Activated T-cell treated with anti-CD3 and anti-CD28 coated beads, Interleukin-2, amount 50 U/mL, for 72 hours (primary cell): ENCODE measurements at regions not wholly inside any gene's neighbourhood (a gene's known extent, or its start where the extent isn't known, plus 50 kb on each side); places are given as distances from the start of the nearest gene placed in this dataset.
"Not testable (repeated sequence)": the region's sequence is repeated elsewhere in the genome, so short reads cannot be mapped to it uniquely, and the experiment has no call there.

Source experiments
- ATAC-seq, 2 donors: fragments of 150-1000 bp; cut with Tn5 transposase; replicated peaks in 1 of 2; 2 replicates each; pipeline ENCODE4 v1.10.0; 2021; ENCODE audit warnings: moderate library complexity in 2 of 2, mild to moderate bottlenecking in 1 of 2
- DNase-seq, 2 donors: peaks; one replicate each; pipeline ENCODE4 v3.0.0; 2021 to 2022; ENCODE audit warnings: mixed read lengths in 1 of 2
- H3K27ac Mint-ChIP-seq: one replicate; pipeline ENCODE4 v1.8.0; 2022; ENCODE audit warnings: mild to moderate bottlenecking, moderate library complexity, mixed read lengths
- H3K27me3 Mint-ChIP-seq: one replicate; pipeline ENCODE4 v1.8.0; 2022; ENCODE audit warnings: low read depth, mixed read lengths
- H3K36me3 Mint-ChIP-seq, 2 donors: one replicate each; pipeline ENCODE4 v1.8.0; 2022; ENCODE audit warnings: mixed read lengths in 2 of 2, mild to moderate bottlenecking in 1 of 2; ENCODE audit not compliant: insufficient read depth in 2 of 2
- H3K4me1 Mint-ChIP-seq: one replicate; pipeline ENCODE4 v1.8.0; 2022; ENCODE audit warnings: low read depth, mixed read lengths
- H3K4me3 Mint-ChIP-seq, 2 donors: one replicate each; pipeline ENCODE4 v1.8.0; 2022; ENCODE audit warnings: mild to moderate bottlenecking in 2 of 2, mixed read lengths in 2 of 2, moderate library complexity in 2 of 2
- H3K9me3 Mint-ChIP-seq, 2 donors: one replicate each; pipeline ENCODE4 v1.8.0; 2022; ENCODE audit warnings: mixed read lengths in 2 of 2

DNA sequence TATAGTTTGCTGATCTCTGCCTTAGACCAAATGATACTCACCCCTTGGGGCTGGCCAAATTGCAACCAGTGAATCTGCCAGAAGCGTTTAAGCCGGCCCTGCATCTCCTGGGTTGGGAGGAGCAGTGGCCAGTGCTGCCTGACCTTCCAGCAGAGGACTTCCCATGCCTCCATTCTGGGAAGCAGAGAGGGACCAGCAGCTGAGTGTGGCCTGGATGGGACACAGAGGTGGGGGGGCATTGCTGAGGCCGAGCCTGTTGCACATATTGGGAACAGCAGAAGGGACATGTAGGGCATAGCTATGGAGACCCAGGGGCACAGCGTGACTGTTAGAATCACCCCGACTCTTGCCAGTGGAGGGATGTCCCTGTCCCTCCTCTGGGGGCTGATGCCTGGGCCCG is 93.3 kb downstream of the CPZ start:
- Mint-ChIP-seq H3K4me3 (no peak overlapping the region), H3K4me1 (no peaks in the 10 kb centered on the region), H3K36me3 (peaks cover 0 to 3% of the 10 kb centered on the region in 2 donors), H3K27ac (no peak overlapping the region), H3K9me3 (peaks cover 4 to 5% of the 10 kb centered on the region in 2 donors), H3K27me3 (peaks cover 15% of the 10 kb centered on the region)
- ATAC-seq (no peak), DNase-seq (no peak)

DNA sequence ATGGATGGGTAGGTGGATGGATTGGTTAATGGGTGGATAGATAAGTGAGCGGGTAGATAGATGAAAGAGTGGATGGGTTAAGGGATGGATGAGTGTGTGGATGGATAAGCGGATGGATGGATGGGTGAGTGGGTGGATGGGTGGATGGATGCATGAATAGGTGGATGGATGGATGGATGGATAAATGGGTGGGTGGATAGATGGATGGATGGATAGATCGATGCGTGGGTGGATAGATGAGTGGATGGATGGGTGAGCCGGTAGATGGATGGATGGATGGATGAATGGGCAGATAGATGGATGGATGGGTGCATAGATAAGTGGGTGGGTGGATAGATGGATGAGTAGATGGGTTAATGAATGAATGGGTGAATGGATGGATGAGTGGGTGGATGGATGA is 90.9 kb downstream of the CPZ start:
- Mint-ChIP-seq H3K4me1 (no peaks in the 10 kb centered on the region), H3K36me3 (peaks cover 0 to 3% of the 10 kb centered on the region in 2 donors), H3K27me3 (peaks cover 15% of the 10 kb centered on the region), H3K9me3 (peaks cover 4 to 5% of the 10 kb centered on the region in 2 donors), H3K4me3 (no peak overlapping the region), H3K27ac (no peak overlapping the region)
- ATAC-seq = no peak
- DNase-seq = no peak

DNA sequence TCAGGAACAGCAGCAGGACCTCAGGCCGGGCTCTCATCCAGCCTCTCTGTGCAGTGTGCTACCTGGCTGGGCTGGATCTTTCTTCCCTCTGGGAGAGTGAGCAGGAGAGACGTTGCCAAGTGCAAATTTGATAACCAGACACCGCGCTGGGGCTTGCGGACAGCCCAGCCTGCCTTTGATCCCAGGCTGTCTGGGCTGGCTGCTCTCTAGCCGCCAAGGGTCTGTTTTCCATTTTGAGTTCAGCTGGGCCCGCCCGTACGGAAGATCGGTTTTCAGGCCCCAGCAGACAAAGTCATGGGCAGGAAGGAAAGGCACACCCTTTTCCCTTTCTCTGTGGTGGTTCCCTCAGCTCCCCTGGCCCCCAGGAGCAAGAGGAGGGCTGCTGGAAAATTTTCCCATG is 90.2 kb downstream of the CPZ start:
- peaks cover 0 to 3% of the 10 kb centered on the region in 2 donors for H3K36me3 Mint-ChIP-seq
- DNase-seq = no peak
- no peak overlapping the region for H3K27ac Mint-ChIP-seq
- no peak overlapping the region for H3K4me3 Mint-ChIP-seq
- H3K9me3 Mint-ChIP-seq = peaks cover 4 to 5% of the 10 kb centered on the region in 2 donors
- peaks cover 13% of the 10 kb centered on the region for H3K27me3 Mint-ChIP-seq
- ATAC-seq = no peak
- no peaks in the 10 kb centered on the region for H3K4me1 Mint-ChIP-seq

DNA sequence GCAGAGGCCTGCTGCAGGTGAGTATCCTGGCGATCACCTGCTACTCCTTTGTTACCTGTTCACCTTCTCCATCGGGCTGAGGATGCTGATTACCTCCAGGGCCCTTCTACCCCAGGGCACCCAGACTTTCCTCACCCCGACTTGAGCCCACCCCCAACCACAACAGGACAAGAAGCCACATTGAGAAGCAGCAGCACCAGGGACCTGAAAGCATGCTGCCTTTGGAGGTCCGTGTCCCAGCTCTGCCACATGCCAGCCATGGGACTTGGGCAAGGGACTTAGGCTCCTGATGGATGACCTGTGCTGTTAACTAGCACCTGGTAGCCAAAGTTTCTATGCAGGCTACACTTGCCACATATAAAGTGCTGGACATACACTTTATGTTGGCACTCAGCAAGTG is 89.7 kb downstream of the CPZ start:
- H3K36me3 Mint-ChIP-seq = peaks cover 0 to 3% of the 10 kb centered on the region in 2 donors
- DNase-seq (no peak), ATAC-seq (no peak)
- H3K27ac Mint-ChIP-seq = no peak overlapping the region
- H3K27me3 Mint-ChIP-seq = peaks cover 9% of the 10 kb centered on the region
- no peaks in the 10 kb centered on the region for H3K4me1 Mint-ChIP-seq
- H3K4me3 Mint-ChIP-seq = no peak overlapping the region
- peaks cover 4 to 5% of the 10 kb centered on the region in 2 donors for H3K9me3 Mint-ChIP-seq

DNA sequence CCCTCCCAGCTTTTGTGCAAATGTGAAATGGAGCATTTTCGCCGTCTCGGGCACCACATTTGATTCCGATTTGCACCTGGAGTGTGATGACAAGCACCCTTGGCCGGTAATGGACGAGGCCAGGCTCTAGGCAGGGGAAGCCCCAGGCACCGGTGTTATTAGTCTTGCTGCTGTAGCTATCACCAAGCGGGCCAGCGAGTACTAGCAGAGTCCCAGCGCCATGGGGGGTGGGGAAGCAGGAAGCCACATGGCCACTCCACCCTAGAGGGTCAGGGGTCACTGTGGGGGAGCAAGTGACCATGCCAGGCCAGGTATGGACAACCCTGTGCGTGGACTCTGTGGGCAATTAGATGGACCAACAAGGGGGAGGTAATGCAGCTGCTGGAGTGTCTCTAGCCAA is 88.8 kb downstream of the CPZ start:
- H3K27ac Mint-ChIP-seq = no peak overlapping the region
- ATAC-seq (no peak), DNase-seq (no peak)
- H3K9me3 Mint-ChIP-seq = peaks cover 2 to 5% of the 10 kb centered on the region in 2 donors
- H3K36me3 Mint-ChIP-seq = peaks cover 0 to under 1% of the 10 kb centered on the region in 2 donors
- no peaks in the 10 kb centered on the region for H3K27me3 Mint-ChIP-seq
- no peak overlapping the region for H3K4me3 Mint-ChIP-seq
- no peaks in the 10 kb centered on the region for H3K4me1 Mint-ChIP-seq

DNA sequence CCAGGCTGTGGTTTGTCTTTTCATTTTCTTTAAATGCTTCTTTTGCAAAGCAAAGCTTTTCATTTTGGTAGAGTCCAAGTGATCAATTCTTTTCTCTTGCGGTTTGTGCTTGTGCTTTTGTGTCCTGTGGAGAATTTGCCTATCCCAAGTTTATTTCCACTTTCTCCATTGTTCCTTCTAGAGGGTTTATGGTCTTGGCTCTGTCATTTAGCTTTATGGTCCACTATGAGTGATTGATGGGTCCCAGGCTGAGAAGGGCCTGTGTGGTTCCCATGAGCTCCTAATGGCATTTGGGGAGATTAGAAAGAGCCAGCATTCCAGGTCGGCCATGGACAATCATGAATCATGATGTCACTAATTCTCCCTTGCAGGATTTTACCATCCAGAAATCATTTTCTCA is 86.5 kb downstream of the CPZ start:
- H3K9me3 Mint-ChIP-seq = peaks cover 2 to 5% of the 10 kb centered on the region in 2 donors
- H3K4me3 Mint-ChIP-seq = no peak overlapping the region
- DNase-seq = no peak
- H3K4me1 Mint-ChIP-seq = no peaks in the 10 kb centered on the region
- no peaks in the 10 kb centered on the region for H3K36me3 Mint-ChIP-seq
- H3K27me3 Mint-ChIP-seq = no peaks in the 10 kb centered on the region
- H3K27ac Mint-ChIP-seq = no peak overlapping the region
- ATAC-seq = no peak

DNA sequence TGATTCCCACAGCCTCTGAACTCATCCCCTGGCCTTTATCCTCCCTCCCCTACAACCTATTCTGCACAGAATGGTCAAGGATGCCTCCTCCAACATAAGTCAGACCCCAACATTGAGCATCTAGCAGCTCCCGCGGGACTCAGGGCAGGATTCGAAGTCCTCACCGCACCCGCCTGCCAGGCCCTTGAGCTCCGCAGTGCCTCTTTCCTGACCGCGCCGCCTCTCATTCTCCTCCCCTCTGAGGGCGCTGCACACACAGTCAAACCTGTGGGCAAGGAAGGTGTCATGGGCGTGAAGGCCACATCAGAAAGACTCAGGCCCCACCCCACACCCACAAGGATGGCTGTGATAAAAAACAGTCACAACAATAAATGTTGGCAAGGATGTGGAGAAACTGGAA is 84.1 kb downstream of the CPZ start:
- DNase-seq (no peak), ATAC-seq (no peak)
- Mint-ChIP-seq H3K4me3 (no peak overlapping the region), H3K9me3 (no peaks in the 10 kb centered on the region), H3K4me1 (no peaks in the 10 kb centered on the region), H3K36me3 (no peaks in the 10 kb centered on the region), H3K27me3 (peaks cover 3% of the 10 kb centered on the region), H3K27ac (no peak overlapping the region)

DNA sequence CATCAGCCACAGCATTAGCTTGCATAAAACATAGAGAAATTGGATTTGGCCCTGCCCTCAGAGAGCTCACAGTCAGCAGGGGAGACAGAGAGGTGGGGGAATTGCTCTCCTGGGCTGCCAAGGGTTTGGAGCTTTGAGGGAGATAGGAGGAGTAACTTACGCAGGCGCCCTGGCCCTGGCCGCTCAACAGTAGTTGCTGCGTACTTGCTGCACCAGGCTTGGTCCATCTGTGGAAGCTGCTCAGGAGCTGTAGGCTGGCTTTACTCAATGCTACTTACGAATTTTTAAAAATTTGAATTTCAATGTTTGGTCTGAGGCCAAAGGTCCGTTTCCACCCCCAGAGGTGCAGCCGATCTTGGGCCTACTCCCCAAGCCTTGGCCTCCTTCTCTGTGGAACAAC is 83.3 kb downstream of the CPZ start:
- no peak overlapping the region for H3K27ac Mint-ChIP-seq
- peaks cover 6% of the 10 kb centered on the region for H3K27me3 Mint-ChIP-seq
- H3K36me3 Mint-ChIP-seq = no peaks in the 10 kb centered on the region
- H3K4me3 Mint-ChIP-seq = no peak overlapping the region
- H3K4me1 Mint-ChIP-seq = no peaks in the 10 kb centered on the region
- no peaks in the 10 kb centered on the region for H3K9me3 Mint-ChIP-seq
- DNase-seq = no peak
- no peak for ATAC-seq

DNA sequence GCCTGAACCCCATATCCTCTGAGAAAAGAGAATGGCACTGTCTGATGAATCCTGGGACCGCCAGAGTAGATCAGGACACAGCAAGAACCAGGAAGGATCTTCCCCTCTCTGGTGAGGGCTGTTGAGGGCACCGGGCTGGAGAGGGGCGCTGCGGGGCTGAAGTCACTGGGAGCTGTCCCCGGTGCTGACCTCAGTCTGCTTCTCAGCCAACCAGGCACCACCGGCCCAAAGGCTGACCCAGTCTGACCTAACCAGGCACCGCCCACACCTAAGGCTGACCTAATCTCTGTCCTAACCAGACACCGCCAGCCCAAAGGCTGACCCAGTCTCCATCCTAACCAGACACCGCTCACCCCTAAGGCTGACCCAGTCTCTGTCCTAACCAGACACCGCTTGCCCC is 82.8 kb downstream of the CPZ start:
- no peak overlapping the region for H3K4me3 Mint-ChIP-seq
- ATAC-seq (no peak), DNase-seq (no peak)
- H3K27ac Mint-ChIP-seq = no peak overlapping the region
- peaks cover 6% of the 10 kb centered on the region for H3K27me3 Mint-ChIP-seq
- H3K9me3 Mint-ChIP-seq = no peaks in the 10 kb centered on the region
- H3K36me3 Mint-ChIP-seq = no peaks in the 10 kb centered on the region
- no peaks in the 10 kb centered on the region for H3K4me1 Mint-ChIP-seq

DNA sequence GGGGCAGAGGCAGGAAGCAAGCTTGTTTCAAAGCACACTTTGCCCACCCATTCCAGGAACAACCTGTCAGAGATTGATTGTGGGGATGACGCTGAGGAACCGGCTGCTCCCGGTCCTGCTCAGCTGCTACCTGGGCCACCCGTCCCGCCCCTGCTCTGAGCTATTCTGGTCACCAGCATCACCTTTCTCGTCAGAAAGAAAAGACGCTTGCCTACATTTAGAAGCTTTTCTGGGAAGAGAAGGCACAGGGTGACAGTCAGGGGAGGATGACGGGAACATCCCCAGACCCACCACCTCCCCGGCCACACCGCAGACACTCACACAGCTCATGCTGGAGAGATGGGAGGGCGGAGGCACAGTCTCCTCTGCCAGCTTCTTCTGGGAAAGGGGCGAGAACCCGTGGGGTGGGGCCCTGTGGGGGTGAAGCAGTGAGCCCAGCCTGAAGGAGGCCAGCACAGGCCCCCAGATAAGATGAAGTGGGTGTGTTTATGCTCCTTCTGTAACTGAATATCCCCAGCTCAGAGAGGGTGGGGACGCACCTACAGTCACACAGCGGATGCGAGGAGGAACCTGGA is 81.8 kb downstream of the CPZ start:
- DNase-seq (no peak), ATAC-seq (no peak)
- H3K4me3 Mint-ChIP-seq = no peak overlapping the region
- H3K9me3 Mint-ChIP-seq = no peaks in the 10 kb centered on the region
- H3K4me1 Mint-ChIP-seq = no peaks in the 10 kb centered on the region
- no peaks in the 10 kb centered on the region for H3K36me3 Mint-ChIP-seq
- peaks cover 6% of the 10 kb centered on the region for H3K27me3 Mint-ChIP-seq
- H3K27ac Mint-ChIP-seq = no peak overlapping the region

DNA sequence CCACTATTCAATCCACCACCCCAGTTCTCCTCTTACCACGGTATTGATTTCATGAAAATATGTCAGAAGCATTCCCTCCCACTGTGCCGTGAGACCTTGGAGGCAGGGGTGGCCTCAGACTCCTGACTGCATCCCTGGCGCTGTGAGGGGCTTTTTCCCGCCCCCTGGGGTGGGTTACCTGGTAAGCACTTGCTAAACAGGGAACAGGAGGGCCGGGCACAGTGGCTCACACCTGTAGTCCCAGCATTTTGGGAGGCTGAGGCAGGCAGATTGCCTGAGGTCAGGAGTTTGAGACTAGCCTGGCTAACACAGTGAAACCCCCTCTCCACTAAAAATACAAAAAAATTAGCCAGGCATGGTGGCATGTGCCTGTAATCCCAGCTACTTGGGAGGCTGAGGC is 80.5 kb downstream of the CPZ start:
- not testable (repeated sequence) for H3K4me1 Mint-ChIP-seq, ATAC-seq, H3K27me3 Mint-ChIP-seq, H3K4me3 Mint-ChIP-seq, H3K36me3 Mint-ChIP-seq, DNase-seq, H3K27ac Mint-ChIP-seq, H3K9me3 Mint-ChIP-seq

DNA sequence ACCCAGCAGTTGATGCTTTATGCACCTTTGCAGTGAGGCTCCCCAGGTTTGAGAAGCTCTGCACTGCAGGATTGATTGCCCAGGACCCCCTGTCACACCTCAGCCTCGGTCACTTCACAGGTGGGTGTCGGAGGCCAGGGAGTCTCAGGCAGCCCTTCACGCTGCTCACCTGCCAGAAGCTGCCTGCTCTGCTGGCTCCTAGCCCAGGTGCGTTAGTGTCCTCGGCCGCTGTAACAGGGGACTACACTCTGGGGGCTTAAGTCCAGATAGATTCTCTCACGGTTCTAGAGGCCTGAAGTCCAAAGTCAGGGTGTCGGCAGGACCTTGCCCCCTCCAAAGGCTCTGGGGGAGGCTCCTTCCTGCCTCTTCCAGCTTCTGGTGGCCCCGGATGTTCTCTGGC is 79.9 kb downstream of the CPZ start:
- H3K27me3 Mint-ChIP-seq = peaks cover 6% of the 10 kb centered on the region
- no peak overlapping the region for H3K4me3 Mint-ChIP-seq
- no peak for ATAC-seq
- no peak overlapping the region for H3K27ac Mint-ChIP-seq
- H3K9me3 Mint-ChIP-seq = no peaks in the 10 kb centered on the region
- no peaks in the 10 kb centered on the region for H3K4me1 Mint-ChIP-seq
- H3K36me3 Mint-ChIP-seq = no peaks in the 10 kb centered on the region
- DNase-seq = no peak

DNA sequence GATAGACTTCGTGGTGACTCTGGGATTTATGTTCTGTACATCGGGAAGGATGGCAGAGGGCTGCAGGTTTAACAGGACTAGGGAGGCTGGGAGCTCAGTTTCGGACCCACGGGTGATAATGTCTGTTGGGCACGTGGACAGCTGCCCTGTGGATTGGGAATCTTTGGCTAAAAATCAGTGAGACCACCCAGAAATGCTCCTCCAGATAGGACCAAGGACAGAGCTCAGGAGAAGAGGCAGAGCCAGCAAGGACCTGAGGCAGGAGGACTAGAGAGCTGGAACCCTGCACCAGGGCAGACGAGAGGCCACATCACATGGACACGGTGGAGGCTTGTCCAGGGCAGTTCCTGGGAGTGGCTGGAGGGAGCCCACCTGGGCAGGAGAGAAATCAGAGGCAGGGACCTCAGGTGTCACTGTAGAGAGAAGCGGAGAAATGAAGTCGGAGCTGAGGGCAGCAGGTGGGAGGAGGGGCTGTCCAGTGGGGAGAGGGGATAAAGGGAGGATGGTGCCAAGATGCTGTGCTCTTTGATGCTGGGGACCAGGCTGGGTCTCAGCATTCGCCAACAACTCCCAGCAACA is 79.2 kb downstream of the CPZ start:
- H3K4me3 Mint-ChIP-seq = no peak overlapping the region
- no peaks in the 10 kb centered on the region for H3K9me3 Mint-ChIP-seq
- peaks cover 6% of the 10 kb centered on the region for H3K27me3 Mint-ChIP-seq
- no peak overlapping the region for H3K27ac Mint-ChIP-seq
- no peaks in the 10 kb centered on the region for H3K4me1 Mint-ChIP-seq
- ATAC-seq (no peak), DNase-seq (no peak)
- H3K36me3 Mint-ChIP-seq = no peaks in the 10 kb centered on the region
